ENCODE measurements at regions not wholly inside any gene's neighbourhood (a gene's known extent, or its start where the extent isn't known, plus 50 kb on each side); places are given as distances from the start of the nearest gene placed in this dataset.

DNA sequence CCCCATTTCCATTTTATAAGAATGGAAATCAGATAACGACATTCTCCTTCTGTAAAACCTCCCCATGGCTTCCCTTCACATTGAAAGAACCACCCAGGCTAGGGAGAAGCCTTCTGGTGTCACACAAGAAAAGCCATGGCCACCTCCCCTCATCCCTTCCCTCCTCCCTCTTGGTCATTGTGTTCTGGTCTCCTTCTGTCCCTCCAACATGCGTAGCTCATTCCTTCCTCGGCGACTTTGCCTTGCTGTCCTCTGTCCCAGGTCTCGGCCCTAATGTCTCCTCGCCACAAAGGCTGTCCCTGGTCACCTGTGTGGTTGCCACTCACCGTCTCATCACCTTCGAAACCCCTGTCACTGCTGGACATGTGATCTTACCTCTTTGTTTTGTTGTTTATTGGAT is 193.9 kb downstream of the BCAS1 start:
- TF ChIP-seq, protein P1, sequence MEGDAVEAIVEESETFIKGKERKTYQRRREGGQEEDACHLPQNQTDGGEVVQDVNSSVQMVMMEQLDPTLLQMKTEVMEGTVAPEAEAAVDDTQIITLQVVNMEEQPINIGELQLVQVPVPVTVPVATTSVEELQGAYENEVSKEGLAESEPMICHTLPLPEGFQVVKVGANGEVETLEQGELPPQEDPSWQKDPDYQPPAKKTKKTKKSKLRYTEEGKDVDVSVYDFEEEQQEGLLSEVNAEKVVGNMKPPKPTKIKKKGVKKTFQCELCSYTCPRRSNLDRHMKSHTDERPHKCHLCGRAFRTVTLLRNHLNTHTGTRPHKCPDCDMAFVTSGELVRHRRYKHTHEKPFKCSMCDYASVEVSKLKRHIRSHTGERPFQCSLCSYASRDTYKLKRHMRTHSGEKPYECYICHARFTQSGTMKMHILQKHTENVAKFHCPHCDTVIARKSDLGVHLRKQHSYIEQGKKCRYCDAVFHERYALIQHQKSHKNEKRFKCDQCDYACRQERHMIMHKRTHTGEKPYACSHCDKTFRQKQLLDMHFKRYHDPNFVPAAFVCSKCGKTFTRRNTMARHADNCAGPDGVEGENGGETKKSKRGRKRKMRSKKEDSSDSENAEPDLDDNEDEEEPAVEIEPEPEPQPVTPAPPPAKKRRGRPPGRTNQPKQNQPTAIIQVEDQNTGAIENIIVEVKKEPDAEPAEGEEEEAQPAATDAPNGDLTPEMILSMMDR (IDR thresholded peaks at IDR 0.05) = no peak
- TF ChIP-seq EZH2phosphoT487 (IDR thresholded peaks at IDR 0.05) (no peak), EZH2 (IDR thresholded peaks at IDR 0.05) (no peak)

All from neural progenitor cell (in vitro differentiated cells).